CD4-positive, alpha-beta T cell treated with Interleukin-15 for 1 hour (primary cell): ENCODE measurements at regions not wholly inside any gene's neighbourhood (a gene's known extent, or its start where the extent isn't known, plus 50 kb on each side); places are given as distances from the start of the nearest gene placed in this dataset.
"Not testable (repeated sequence)": the region's sequence is repeated elsewhere in the genome, so short reads cannot be mapped to it uniquely, and the experiment has no call there.

Experiments used
- DNase-seq: peaks from one replicate; pipeline ENCODE4 v3.0.0-alpha.2; 2020

DNA sequence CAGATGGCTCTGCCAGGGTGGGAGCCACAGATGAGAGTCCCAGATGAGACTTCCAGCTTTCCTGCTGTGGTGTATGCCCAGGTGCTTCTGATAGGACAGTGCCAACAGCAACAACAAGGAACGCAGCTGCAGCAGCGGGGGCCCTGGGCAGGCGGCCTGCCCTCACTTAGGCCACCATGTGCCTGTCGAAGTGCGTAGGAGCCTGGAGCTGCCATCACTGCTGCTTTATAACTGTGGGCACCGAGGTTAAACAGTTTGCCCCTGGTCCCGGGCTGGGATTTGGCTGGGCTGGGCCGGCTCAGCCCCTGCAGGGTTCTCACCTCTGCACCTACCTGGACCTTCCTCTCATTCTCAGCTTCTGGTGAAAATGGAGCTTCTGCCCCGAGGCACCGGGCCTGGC, 54.4 kb upstream of the LRPAP1 start:
- DNase-seq: not testable (repeated sequence)

DNA sequence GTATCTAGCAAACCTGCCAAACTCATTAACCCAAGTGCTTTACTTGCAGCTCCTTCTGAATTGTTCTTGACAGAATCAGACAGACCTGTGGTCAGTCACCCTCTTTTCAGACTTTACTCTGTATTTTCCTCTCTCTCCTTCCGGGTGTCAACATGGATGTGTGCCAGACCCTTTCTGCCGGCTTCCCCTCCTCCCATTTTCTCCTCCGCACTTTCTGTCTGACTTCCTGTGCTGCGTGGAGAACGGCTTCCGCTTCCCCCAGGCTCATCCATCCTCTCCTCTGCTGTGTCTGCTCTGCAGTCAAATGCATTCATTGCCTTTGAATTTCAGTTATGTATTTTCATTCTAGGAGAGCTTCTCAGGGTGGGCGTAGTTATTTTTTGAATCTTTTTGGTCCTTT, 53.3 kb upstream of the LRPAP1 start:
- DNase-seq: not testable (repeated sequence)

DNA sequence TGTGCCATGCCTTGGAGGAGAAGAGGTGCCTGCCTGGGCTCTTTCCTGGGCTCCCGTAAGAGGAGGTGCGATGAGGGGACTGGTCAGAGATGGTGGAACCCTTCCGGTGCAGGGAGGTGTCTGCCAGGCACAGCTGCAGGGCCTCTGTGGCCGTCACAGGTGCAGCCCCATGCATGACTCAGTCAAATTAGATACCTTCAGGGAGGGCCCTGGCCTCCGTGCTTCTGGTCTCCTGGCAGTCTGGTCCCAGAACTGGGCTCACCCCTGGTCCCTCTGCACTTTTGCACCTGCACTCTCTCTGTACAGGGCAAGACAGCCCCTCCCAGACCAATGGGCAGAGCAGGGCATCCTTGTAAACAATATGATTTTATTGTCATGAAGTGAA, 49.9 kb upstream of the LRPAP1 start:
- DNase-seq: no peak
